Stomach (tissue), 8 donors: ENCODE measurements at regions not wholly inside any gene's neighbourhood (a gene's known extent, or its start where the extent isn't known, plus 50 kb on each side); places are given as distances from the start of the nearest gene placed in this dataset.

ENCODE experiments used
- DNase-seq, 2 donors: peaks; one replicate each; pipeline versions ENCODE4 v3.0.0 to v3.0.0-alpha.2; 2013 to 2019
- H3K27ac ChIP-seq, 5 donors: fragments of 200-600 bp in 4 of 5; sonication (generic) in 4 of 5; one replicate each; pipeline ENCODE4 v1.5.1; 2013 to 2019; ENCODE audit warnings: mild to moderate bottlenecking in 1 of 5, moderate library complexity in 1 of 5
- H3K27me3 ChIP-seq, 3 donors: fragments of 200-600 bp; sonication (generic); one replicate each; pipeline ENCODE4 v1.5.1; 2017 to 2019; ENCODE audit warnings: mixed run types in 1 of 3
- H3K36me3 ChIP-seq, 4 donors: fragments of 200-600 bp; sonication (generic); 1 replicate in 3 of 4; 2 replicates in 1 of 4; pipeline ENCODE4 v1.5.1; 2016 to 2019
- H3K4me1 ChIP-seq, 4 donors: fragments of 200-600 bp; sonication (generic); one replicate each; pipeline ENCODE4 v1.5.1; 2016 to 2019
- H3K4me3 ChIP-seq, 4 donors: fragments of 200-600 bp; sonication (generic) in 3 of 4; one replicate each; pipeline ENCODE4 v1.5.1; 2016 to 2019; ENCODE audit warnings: mild to moderate bottlenecking in 1 of 4
- H3K9me3 ChIP-seq, 4 donors: fragments of 200-600 bp; sonication (generic); one replicate each; pipeline ENCODE4 v1.5.1; 2016 to 2019
- CTCF ChIP-seq, 7 experiments: fragments of 450-650 bp in 4 of 7; fragments of 200-600 bp in 3 of 7; sonication (generic) in 3 of 7; IDR thresholded peaks; one replicate each; pipeline ENCODE4 v1.5.1; 2016 to 2019; ENCODE audit warnings: antibody characterized with exemption in 7 of 7, control low read depth in 2 of 7, mild to moderate bottlenecking in 1 of 7
- EP300 ChIP-seq: sonication (generic); formaldehyde crosslinking; IDR thresholded peaks from one replicate; pipeline ENCODE4 v1.6.1; 2017; ENCODE audit warnings: antibody characterized with exemption
- POLR2A ChIP-seq, 4 donors: fragments of 450-650 bp; IDR thresholded peaks; one replicate each; pipeline ENCODE4 v1.6.1; 2016; ENCODE audit warnings: antibody characterized with exemption in 4 of 4, control low read depth in 2 of 4, mild to moderate bottlenecking in 1 of 4, moderate library complexity in 1 of 4
- POLR2AphosphoS5 ChIP-seq, 3 donors: sonication (generic); formaldehyde crosslinking; IDR thresholded peaks; one replicate each; pipeline ENCODE4 v1.6.1; 2016; ENCODE audit warnings: antibody characterized with exemption in 3 of 3
- WGBS, 5 donors: extraction: QIAGEN DNeasy Blood & Tissue Kit in 3 of 5; methylation state at CpG; one replicate each; pipeline versions ENCODE4 v1.1.5 to v1.1.7; 2013 to 2018; 5-methylcytosine and 5-hydroxymethylcytosine counted together
- intact Hi-C: fragments of 100-400 bp; cut with DNase I; formaldehyde crosslinking; loops from one replicate; pipeline ENCODE4 v1.15.1; 2023; ENCODE audit warnings: low total_unique reads
- donor health status: healthy with polysubstance abuse.
- donor health status: Bipolar disorder and iron deficiency.
- donor health status: healthy.

- no peak for TF ChIP-seq POLR2A (IDR thresholded peaks at IDR 0.05)
- TF ChIP-seq EP300: no peak
- TF ChIP-seq POLR2AphosphoS5 (IDR thresholded peaks at IDR 0.05): no peak
- no peak for TF ChIP-seq CTCF (IDR thresholded peaks at IDR 0.05)
- Histone ChIP-seq H3K4me1 (peaks cover 0 to 14% (median 0%) of the 10 kb centered on the region in 4 donors), H3K36me3 (no peaks in the 10 kb centered on the region), H3K27ac (no peak overlapping the region), H3K9me3 (no peaks in the 10 kb centered on the region), H3K27me3 (peaks cover 0 to 87% (median 15%) of the 10 kb centered on the region in 3 donors), H3K4me3 (no peak overlapping the region)
- no peak for DNase-seq
- WGBS, 5 donors: 21 to 50% (median 37%) methylated on average over 4 of the region's 4 CpGs
- intact Hi-C loops: no loop called here
These were observed 156.7 kb downstream of the ACTL8 start for GRCh38 chr1:17911791-17912190.

- Histone ChIP-seq H3K4me3 (no peak overlapping the region), H3K4me1 (peaks cover 0 to 14% (median 0%) of the 10 kb centered on the region in 4 donors), H3K27ac (no peak overlapping the region), H3K36me3 (no peaks in the 10 kb centered on the region), H3K9me3 (no peaks in the 10 kb centered on the region), H3K27me3 (peaks cover 0 to 91% (median 15%) of the 10 kb centered on the region in 3 donors)
- no peak for TF ChIP-seq CTCF (IDR thresholded peaks at IDR 0.05)
- no peak for TF ChIP-seq POLR2AphosphoS5 (IDR thresholded peaks at IDR 0.05)
- no peak for TF ChIP-seq POLR2A (IDR thresholded peaks at IDR 0.05)
- TF ChIP-seq EP300: no peak
- no peak for DNase-seq
- WGBS, 5 donors: 55 to 68% (median 64%) methylated on average over 7 of the region's 7 CpGs
- intact Hi-C loops: no loop called here
These were observed 157.4 kb downstream of the ACTL8 start for GRCh38 chr1:17912491-17912890.

- H3K27me3 ChIP-seq: peaks cover 0 to 91% (median 15%) of the 10 kb centered on the region in 3 donors
- WGBS, 5 donors: 55 to 73% (median 66%) methylated on average over 14 of the region's 14 CpGs
- TF ChIP-seq EP300 (no peak), CTCF (IDR thresholded peaks at IDR 0.05) (no peak), POLR2AphosphoS5 (IDR thresholded peaks at IDR 0.05) (no peak), POLR2A (IDR thresholded peaks at IDR 0.05) (no peak)
- H3K27ac ChIP-seq: no peak overlapping the region
- intact Hi-C loops: no loop called here
- no peaks in the 10 kb centered on the region for H3K9me3 ChIP-seq
- H3K4me3 ChIP-seq: no peak overlapping the region
- no peaks in the 10 kb centered on the region for H3K36me3 ChIP-seq
- DNase-seq: no peak
- peaks cover 0 to 14% (median 0%) of the 10 kb centered on the region in 4 donors for H3K4me1 ChIP-seq
These were observed 158.4 kb downstream of the ACTL8 start for GRCh38 chr1:17913326-17914115.

GRCh38 chr1:17914131-17914530 is 159.0 kb downstream of the ACTL8 start:
- intact Hi-C loops: no loop called here
- WGBS, 5 donors: 52 to 87% (median 66%) methylated on average over 7 of the region's 7 CpGs
- TF ChIP-seq CTCF (IDR thresholded peaks at IDR 0.05) (no peak), EP300 (no peak), POLR2A (IDR thresholded peaks at IDR 0.05) (no peak), POLR2AphosphoS5 (IDR thresholded peaks at IDR 0.05) (no peak)
- Histone ChIP-seq H3K9me3 (no peaks in the 10 kb centered on the region), H3K27me3 (peaks cover 0 to 91% (median 15%) of the 10 kb centered on the region in 3 donors), H3K4me1 (peaks cover 0 to 10% (median 0%) of the 10 kb centered on the region in 4 donors), H3K27ac (no peak overlapping the region), H3K4me3 (no peak overlapping the region), H3K36me3 (no peaks in the 10 kb centered on the region)
- no peak for DNase-seq
